ENCODE measurements at regions not wholly inside any gene's neighbourhood (a gene's known extent, or its start where the extent isn't known, plus 50 kb on each side); places are given as distances from the start of the nearest gene placed in this dataset.

GRCh38 chr12:97185567-97185966 lies 277.0 kb upstream of the RMST start:
- no peak for TF ChIP-seq RARB (CRISPR knock-in tag; IDR thresholded peaks at IDR 0.05)
- no peak for TF ChIP-seq GLIS3 (CRISPR knock-in tag; IDR thresholded peaks at IDR 0.05)
- TF ChIP-seq ARNTL (CRISPR knock-in tag; IDR thresholded peaks at IDR 0.05; ENCODE audit: borderline replicate concordance, low read depth): no peak
- no peak for TF ChIP-seq ZNF70 (CRISPR knock-in tag; IDR thresholded peaks at IDR 0.05)
- no peak for TF ChIP-seq OSR1 (CRISPR knock-in tag; IDR thresholded peaks at IDR 0.05)
- no peak for TF ChIP-seq TOX (CRISPR knock-in tag; IDR thresholded peaks at IDR 0.05; ENCODE audit: borderline replicate concordance)
- TF ChIP-seq ESRRG (CRISPR knock-in tag; IDR thresholded peaks at IDR 0.05): no peak
- no peak for TF ChIP-seq PATZ1 (CRISPR knock-in tag; IDR thresholded peaks at IDR 0.05; ENCODE audit: borderline replicate concordance)
- TF ChIP-seq ZC3H10 (CRISPR knock-in tag; IDR thresholded peaks at IDR 0.05): no peak
- no peak for TF ChIP-seq ISL1 (CRISPR knock-in tag; IDR thresholded peaks at IDR 0.05)
- no peak for TF ChIP-seq TCF4 (CRISPR knock-in tag; IDR thresholded peaks at IDR 0.05; ENCODE audit: borderline replicate concordance)
- TF ChIP-seq POU6F1 (CRISPR knock-in tag; IDR thresholded peaks at IDR 0.05; ENCODE audit: borderline replicate concordance, low read depth): no peak

Data from SK-N-SH treated with all-trans-retinoic acid at 6 μM for 48 hours (cell line).